GM12872 (cell line): ENCODE measurements at regions not wholly inside any gene's neighbourhood (a gene's known extent, or its start where the extent isn't known, plus 50 kb on each side); places are given as distances from the start of the nearest gene placed in this dataset.

Experiments
- CTCF ChIP-seq: IDR thresholded peaks from 3 replicates; pipeline ENCODE4 v1.5.1; 2011; ENCODE audit warnings: low read depth, mild to moderate bottlenecking, low read length, moderate library complexity; ENCODE audit not compliant: insufficient read depth

- no peak for TF ChIP-seq CTCF
These were observed 56.7 kb downstream of the GADD45G start for GRCh38 chr9:89661391-89661949.

- no peak for TF ChIP-seq CTCF
These were observed 57.3 kb downstream of the GADD45G start for GRCh38 chr9:89661956-89662717.

GRCh38 chr9:89662718-89663613 is 58.2 kb downstream of the GADD45G start:
- TF ChIP-seq CTCF: no peak

- no peak for TF ChIP-seq CTCF
These were observed 58.8 kb downstream of the GADD45G start for GRCh38 chr9:89663614-89663970.

- no peak for TF ChIP-seq CTCF
These were observed 59.2 kb downstream of the GADD45G start for GRCh38 chr9:89664010-89664409.

- TF ChIP-seq CTCF: no peak
These were observed 60.1 kb downstream of the GADD45G start for GRCh38 chr9:89664896-89665329.

GRCh38 chr9:89666364-89666763 is 61.6 kb downstream of the GADD45G start:
- no peak for TF ChIP-seq CTCF
